ENCODE measurements at regions not wholly inside any gene's neighbourhood (a gene's known extent, or its start where the extent isn't known, plus 50 kb on each side); places are given as distances from the start of the nearest gene placed in this dataset.

GRCh38 chr3:69660631-69661030, 78.6 kb upstream of the MITF start:
- TF ChIP-seq, protein P1, sequence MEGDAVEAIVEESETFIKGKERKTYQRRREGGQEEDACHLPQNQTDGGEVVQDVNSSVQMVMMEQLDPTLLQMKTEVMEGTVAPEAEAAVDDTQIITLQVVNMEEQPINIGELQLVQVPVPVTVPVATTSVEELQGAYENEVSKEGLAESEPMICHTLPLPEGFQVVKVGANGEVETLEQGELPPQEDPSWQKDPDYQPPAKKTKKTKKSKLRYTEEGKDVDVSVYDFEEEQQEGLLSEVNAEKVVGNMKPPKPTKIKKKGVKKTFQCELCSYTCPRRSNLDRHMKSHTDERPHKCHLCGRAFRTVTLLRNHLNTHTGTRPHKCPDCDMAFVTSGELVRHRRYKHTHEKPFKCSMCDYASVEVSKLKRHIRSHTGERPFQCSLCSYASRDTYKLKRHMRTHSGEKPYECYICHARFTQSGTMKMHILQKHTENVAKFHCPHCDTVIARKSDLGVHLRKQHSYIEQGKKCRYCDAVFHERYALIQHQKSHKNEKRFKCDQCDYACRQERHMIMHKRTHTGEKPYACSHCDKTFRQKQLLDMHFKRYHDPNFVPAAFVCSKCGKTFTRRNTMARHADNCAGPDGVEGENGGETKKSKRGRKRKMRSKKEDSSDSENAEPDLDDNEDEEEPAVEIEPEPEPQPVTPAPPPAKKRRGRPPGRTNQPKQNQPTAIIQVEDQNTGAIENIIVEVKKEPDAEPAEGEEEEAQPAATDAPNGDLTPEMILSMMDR (IDR thresholded peaks at IDR 0.05), result no peak
- TF ChIP-seq POLR2A (IDR thresholded peaks at IDR 0.05) (no peak), POLR2AphosphoS5 (IDR thresholded peaks at IDR 0.05) (no peak)
